OCI-LY7 (cell line): ENCODE measurements at regions not wholly inside any gene's neighbourhood (a gene's known extent, or its start where the extent isn't known, plus 50 kb on each side); places are given as distances from the start of the nearest gene placed in this dataset.

Source experiments
- CTCF ChIP-seq: fragments of 200-600 bp; sonication (generic); conservative IDR thresholded peaks from 2 replicates; pipeline ENCODE4 v1.5.1; 2014; ENCODE audit warnings: mild to moderate bottlenecking, antibody characterized with exemption, low read length, moderate library complexity, mixed read lengths
- EZH2phosphoT487 ChIP-seq: fragments of 200-600 bp; sonication (generic); IDR thresholded peaks from 2 replicates; pipeline ENCODE4 v1.6.1; 2018; ENCODE audit warnings: low read depth, borderline replicate concordance, mild to moderate bottlenecking, mixed run types, antibody characterized with exemption, low read length, moderate library complexity, mixed read lengths

GRCh38 chr2:128557831-128558241 lies 239.2 kb upstream of the HS6ST1 start:
- TF ChIP-seq CTCF (no peak), EZH2phosphoT487 (no peak)
